ENCODE measurements at regions not wholly inside any gene's neighbourhood (a gene's known extent, or its start where the extent isn't known, plus 50 kb on each side); places are given as distances from the start of the nearest gene placed in this dataset.

- TF ChIP-seq HDGF (IDR thresholded peaks at IDR 0.05; ENCODE audit: borderline replicate concordance) (no peak), ZNF384 (IDR thresholded peaks at IDR 0.05) (no peak), L3MBTL2 (conservative IDR thresholded peaks at IDR 0.05) (no peak), SUZ12 (IDR thresholded peaks at IDR 0.05) (no peak), PKNOX1 (IDR thresholded peaks at IDR 0.05) (no peak), NFRKB (IDR thresholded peaks at IDR 0.05) (no peak), BHLHE40 (IDR thresholded peaks at IDR 0.05; ENCODE audit: borderline replicate concordance) (no peak), LEF1 (IDR thresholded peaks at IDR 0.05; ENCODE audit: borderline replicate concordance) (no peak)
- CTCF ChIA-PET = no interaction called here
- POLR2A ChIA-PET = no interaction called here
- DNase-seq (ENCODE audit: extremely low spot score) = no peak
These were observed 97.4 kb upstream of the ZFHX3 start for GRCh38 chr16:73145166-73145880.

- no peak for TF ChIP-seq BHLHE40 (IDR thresholded peaks at IDR 0.05; ENCODE audit: borderline replicate concordance)
- TF ChIP-seq ELF4 (IDR thresholded peaks at IDR 0.05) = no peak
- no peak for TF ChIP-seq PKNOX1 (IDR thresholded peaks at IDR 0.05)
- TF ChIP-seq LEF1 (IDR thresholded peaks at IDR 0.05; ENCODE audit: borderline replicate concordance) = no peak
- TF ChIP-seq FOXK2 (IDR thresholded peaks at IDR 0.05) = no peak
- TF ChIP-seq SUZ12 (IDR thresholded peaks at IDR 0.05) = no peak
- no peak for TF ChIP-seq NFRKB (IDR thresholded peaks at IDR 0.05)
- no peak for TF ChIP-seq FOXA1 (IDR thresholded peaks at IDR 0.05)
- TF ChIP-seq HDGF (IDR thresholded peaks at IDR 0.05; ENCODE audit: borderline replicate concordance) = no peak
- TF ChIP-seq TARDBP (IDR thresholded peaks at IDR 0.05) = no peak
- TF ChIP-seq ARNT (IDR thresholded peaks at IDR 0.05) = no peak
- no peak for TF ChIP-seq L3MBTL2 (conservative IDR thresholded peaks at IDR 0.05)
- no peak for TF ChIP-seq SP1 (IDR thresholded peaks at IDR 0.05)
- TF ChIP-seq FOXM1 (IDR thresholded peaks at IDR 0.05; ENCODE audit: borderline replicate concordance) = no peak
- no peak for DNase-seq (ENCODE audit: extremely low spot score)
- POLR2A ChIA-PET = interaction anchor here (1.1 kb wide), 1 partner anchor 91 kb away, joined by 3 read pairs; no protein-coding TSS in a partner anchor
- CTCF ChIA-PET = no interaction called here
These were observed 95.9 kb upstream of the ZFHX3 start for GRCh38 chr16:73143576-73144422.

- ChIA-PET POLR2A (no interaction called here), CTCF (no interaction called here)
- no peak for DNase-seq (ENCODE audit: extremely low spot score)
- TF ChIP-seq NFRKB (IDR thresholded peaks at IDR 0.05) (no peak), ELF4 (IDR thresholded peaks at IDR 0.05) (no peak), FOXM1 (IDR thresholded peaks at IDR 0.05; ENCODE audit: borderline replicate concordance) (no peak), ARNT (IDR thresholded peaks at IDR 0.05) (no peak), SP1 (IDR thresholded peaks at IDR 0.05) (no peak)
These were observed 95.1 kb upstream of the ZFHX3 start for GRCh38 chr16:73143002-73143401.

GRCh38 chr16:73142053-73142854 lies 94.3 kb upstream of the ZFHX3 start:
- DNase-seq (ENCODE audit: extremely low spot score) = no peak
- ChIA-PET POLR2A (no interaction called here), CTCF (no interaction called here)
- TF ChIP-seq SP1 (IDR thresholded peaks at IDR 0.05) (no peak), TARDBP (IDR thresholded peaks at IDR 0.05) (no peak), NFRKB (IDR thresholded peaks at IDR 0.05) (no peak), FOXK2 (IDR thresholded peaks at IDR 0.05) (no peak), ARNT (IDR thresholded peaks at IDR 0.05) (no peak), CTBP1 (IDR thresholded peaks at IDR 0.05; ENCODE audit: borderline replicate concordance) (no peak), L3MBTL2 (conservative IDR thresholded peaks at IDR 0.05) (no peak), PKNOX1 (IDR thresholded peaks at IDR 0.05) (no peak), FOXA1 (IDR thresholded peaks at IDR 0.05) (no peak), BHLHE40 (IDR thresholded peaks at IDR 0.05; ENCODE audit: borderline replicate concordance) (no peak), SUZ12 (IDR thresholded peaks at IDR 0.05) (no peak), ELF4 (IDR thresholded peaks at IDR 0.05) (no peak), HDGF (IDR thresholded peaks at IDR 0.05; ENCODE audit: borderline replicate concordance) (no peak)

GRCh38 chr16:73140929-73141328 lies 93.0 kb upstream of the ZFHX3 start:
- no peak for DNase-seq (ENCODE audit: extremely low spot score)
- TF ChIP-seq ARNT (IDR thresholded peaks at IDR 0.05) (no peak), ELF4 (IDR thresholded peaks at IDR 0.05) (no peak), ZNF384 (IDR thresholded peaks at IDR 0.05) (no peak), FOXA1 (IDR thresholded peaks at IDR 0.05) (no peak), NFRKB (IDR thresholded peaks at IDR 0.05) (no peak), HDGF (IDR thresholded peaks at IDR 0.05; ENCODE audit: borderline replicate concordance) (no peak), SUZ12 (IDR thresholded peaks at IDR 0.05) (no peak), SP1 (IDR thresholded peaks at IDR 0.05) (no peak), FOXK2 (IDR thresholded peaks at IDR 0.05) (no peak), L3MBTL2 (conservative IDR thresholded peaks at IDR 0.05) (no peak), CTBP1 (IDR thresholded peaks at IDR 0.05; ENCODE audit: borderline replicate concordance) (no peak), TARDBP (IDR thresholded peaks at IDR 0.05) (no peak), BHLHE40 (IDR thresholded peaks at IDR 0.05; ENCODE audit: borderline replicate concordance) (no peak), FOXM1 (IDR thresholded peaks at IDR 0.05; ENCODE audit: borderline replicate concordance) (no peak), PKNOX1 (IDR thresholded peaks at IDR 0.05) (no peak), LEF1 (IDR thresholded peaks at IDR 0.05; ENCODE audit: borderline replicate concordance) (no peak)
- POLR2A ChIA-PET = no interaction called here
- CTCF ChIA-PET = interaction anchor here (0.6 kb wide), 1 partner anchor 18 kb away, joined by 4 read pairs; no protein-coding TSS in a partner anchor

Measured in HEK293T (cell line).